HEK293 (cell line): ENCODE measurements at regions not wholly inside any gene's neighbourhood (a gene's known extent, or its start where the extent isn't known, plus 50 kb on each side); places are given as distances from the start of the nearest gene placed in this dataset.

Source experiments
- GLI4 ChIP-seq: fragments of 450-650 bp; formaldehyde crosslinking; IDR thresholded peaks from 2 replicates; pipeline ENCODE4 v1.5.1; 2016; ENCODE audit warnings: missing biosample characterization, missing genetic modification characterization
- PRDM10 ChIP-seq: fragments of 450-650 bp; formaldehyde crosslinking; IDR thresholded peaks from 2 replicates; pipeline ENCODE4 v1.5.1; 2016; ENCODE audit warnings: missing biosample characterization, missing genetic modification characterization
- REST ChIP-seq: fragments of 450-650 bp; formaldehyde crosslinking; IDR thresholded peaks from 2 replicates; pipeline ENCODE4 v1.5.1; 2016; ENCODE audit warnings: missing biosample characterization, missing genetic modification characterization
- TCF7L2 ChIP-seq: IDR thresholded peaks from 2 replicates; pipeline ENCODE4 v1.6.1; 2011; ENCODE audit warnings: low read depth, mild to moderate bottlenecking, inconsistent platforms, low read length, moderate library complexity, borderline replicate concordance
- YY1 ChIP-seq: fragments of 450-650 bp; formaldehyde crosslinking; IDR thresholded peaks from 2 replicates; pipeline ENCODE4 v1.5.1; 2018; ENCODE audit warnings: missing biosample characterization, missing genetic modification characterization
- ZBTB8A ChIP-seq: fragments of 450-650 bp; formaldehyde crosslinking; IDR thresholded peaks from 2 replicates; pipeline ENCODE4 v1.5.1; 2016; ENCODE audit warnings: missing biosample characterization, missing genetic modification characterization
- ZFP41 ChIP-seq: fragments of 450-650 bp; formaldehyde crosslinking; IDR thresholded peaks from 2 replicates; pipeline ENCODE4 v1.5.1; 2016; ENCODE audit warnings: missing biosample characterization, missing genetic modification characterization, borderline replicate concordance
- ZNF121 ChIP-seq: fragments of 450-650 bp; formaldehyde crosslinking; IDR thresholded peaks from 2 replicates; pipeline ENCODE4 v1.5.1; 2016; ENCODE audit warnings: missing biosample characterization, missing genetic modification characterization
- ZNF24 ChIP-seq: fragments of 450-650 bp; formaldehyde crosslinking; IDR thresholded peaks from 2 replicates; pipeline ENCODE4 v1.5.1; 2016; ENCODE audit warnings: missing biosample characterization, missing genetic modification characterization
- ZNF324 ChIP-seq: fragments of 450-650 bp; formaldehyde crosslinking; IDR thresholded peaks from 2 replicates; pipeline ENCODE4 v1.5.1; 2016; ENCODE audit warnings: missing biosample characterization, missing genetic modification characterization
- ZNF350 ChIP-seq: fragments of 450-650 bp; formaldehyde crosslinking; IDR thresholded peaks from 2 replicates; pipeline ENCODE4 v1.5.0; 2017; ENCODE audit warnings: missing biosample characterization, mild to moderate bottlenecking, missing genetic modification characterization
- ZXDB ChIP-seq: fragments of 450-650 bp; formaldehyde crosslinking; IDR thresholded peaks from 2 replicates; pipeline ENCODE4 v1.5.1; 2016; ENCODE audit warnings: missing biosample characterization, missing genetic modification characterization
- TF ChIP-seq, protein P1 (sequence below): fragments of 450-650 bp; formaldehyde crosslinking; IDR thresholded peaks from 2 replicates; pipeline ENCODE4 v1.5.1; 2016; ENCODE audit warnings: missing biosample characterization, missing genetic modification characterization
- TF ChIP-seq, protein P2 (sequence below): fragments of 450-650 bp; formaldehyde crosslinking; IDR thresholded peaks from 2 replicates; pipeline ENCODE4 v1.5.1; 2016; ENCODE audit warnings: missing biosample characterization, missing genetic modification characterization

- TF ChIP-seq ZNF350 (tag by site-specific recombination) (no peak), ZNF324 (no peak), REST (tag by site-specific recombination) (no peak), ZBTB8A (tag by site-specific recombination) (no peak), TCF7L2 (no peak), PRDM10 (tag by site-specific recombination) (no peak), ZNF24 (tag by site-specific recombination) (no peak), ZFP41 (tag by site-specific recombination) (no peak), ZXDB (no peak), GLI4 (tag by site-specific recombination) (no peak), ZNF121 (tag by site-specific recombination) (no peak), YY1 (tag by site-specific recombination) (no peak)
- TF ChIP-seq, protein P1, sequence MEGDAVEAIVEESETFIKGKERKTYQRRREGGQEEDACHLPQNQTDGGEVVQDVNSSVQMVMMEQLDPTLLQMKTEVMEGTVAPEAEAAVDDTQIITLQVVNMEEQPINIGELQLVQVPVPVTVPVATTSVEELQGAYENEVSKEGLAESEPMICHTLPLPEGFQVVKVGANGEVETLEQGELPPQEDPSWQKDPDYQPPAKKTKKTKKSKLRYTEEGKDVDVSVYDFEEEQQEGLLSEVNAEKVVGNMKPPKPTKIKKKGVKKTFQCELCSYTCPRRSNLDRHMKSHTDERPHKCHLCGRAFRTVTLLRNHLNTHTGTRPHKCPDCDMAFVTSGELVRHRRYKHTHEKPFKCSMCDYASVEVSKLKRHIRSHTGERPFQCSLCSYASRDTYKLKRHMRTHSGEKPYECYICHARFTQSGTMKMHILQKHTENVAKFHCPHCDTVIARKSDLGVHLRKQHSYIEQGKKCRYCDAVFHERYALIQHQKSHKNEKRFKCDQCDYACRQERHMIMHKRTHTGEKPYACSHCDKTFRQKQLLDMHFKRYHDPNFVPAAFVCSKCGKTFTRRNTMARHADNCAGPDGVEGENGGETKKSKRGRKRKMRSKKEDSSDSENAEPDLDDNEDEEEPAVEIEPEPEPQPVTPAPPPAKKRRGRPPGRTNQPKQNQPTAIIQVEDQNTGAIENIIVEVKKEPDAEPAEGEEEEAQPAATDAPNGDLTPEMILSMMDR (tag by site-specific recombination): no peak
- TF ChIP-seq, protein P2, sequence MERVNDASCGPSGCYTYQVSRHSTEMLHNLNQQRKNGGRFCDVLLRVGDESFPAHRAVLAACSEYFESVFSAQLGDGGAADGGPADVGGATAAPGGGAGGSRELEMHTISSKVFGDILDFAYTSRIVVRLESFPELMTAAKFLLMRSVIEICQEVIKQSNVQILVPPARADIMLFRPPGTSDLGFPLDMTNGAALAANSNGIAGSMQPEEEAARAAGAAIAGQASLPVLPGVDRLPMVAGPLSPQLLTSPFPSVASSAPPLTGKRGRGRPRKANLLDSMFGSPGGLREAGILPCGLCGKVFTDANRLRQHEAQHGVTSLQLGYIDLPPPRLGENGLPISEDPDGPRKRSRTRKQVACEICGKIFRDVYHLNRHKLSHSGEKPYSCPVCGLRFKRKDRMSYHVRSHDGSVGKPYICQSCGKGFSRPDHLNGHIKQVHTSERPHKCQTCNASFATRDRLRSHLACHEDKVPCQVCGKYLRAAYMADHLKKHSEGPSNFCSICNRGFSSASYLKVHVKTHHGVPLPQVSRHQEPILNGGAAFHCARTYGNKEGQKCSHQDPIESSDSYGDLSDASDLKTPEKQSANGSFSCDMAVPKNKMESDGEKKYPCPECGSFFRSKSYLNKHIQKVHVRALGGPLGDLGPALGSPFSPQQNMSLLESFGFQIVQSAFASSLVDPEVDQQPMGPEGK (tag by site-specific recombination): no peak
Measured at GRCh38 chr12:53825246-53826081, 73.7 kb upstream of the CISTR start.
